Caco-2 (cell line): ENCODE measurements at regions not wholly inside any gene's neighbourhood (a gene's known extent, or its start where the extent isn't known, plus 50 kb on each side); places are given as distances from the start of the nearest gene placed in this dataset.

Experiments
- BruUV-seq: library from RNA; stranded (reverse); fragments of 400-500 nt; replicated peaks from 2 replicates; lab custom pipeline; 2021; lab: Mats Ljungman, UMichigan
- CTCF ChIA-PET: fragments of 300-600 bp; sonication (Branson Sonifier 250); formaldehyde crosslinking; loops from one replicate; lab custom pipeline; 2022; ENCODE audit warnings: antibody characterized with exemption; lab: Charles Lee
- POLR2A ChIA-PET: fragments of 300-600 bp; sonication (Branson Sonifier 250); formaldehyde crosslinking; loops from one replicate; lab custom pipeline; 2022; ENCODE audit warnings: antibody characterized with exemption; lab: Charles Lee
- DNase-seq, 2 experiments: peaks; one replicate each; pipeline versions ENCODE4 v3.0.0 to v3.0.0-alpha.2; 2020 to 2022
- H3K27me3 ChIP-seq: replicated peaks from 2 replicates; pipeline ENCODE4 v1.6.0; 2011; ENCODE audit warnings: low read length; ENCODE audit not compliant: control insufficient read depth, insufficient read depth
- H3K36me3 ChIP-seq: 2 replicates; pipeline ENCODE4 v1.5.1; 2011; ENCODE audit warnings: low read length; ENCODE audit not compliant: control insufficient read depth, insufficient read depth
- H3K4me1 ChIP-seq: fragments of 250-450 bp; sonication (Bioruptor Pico); 2 replicates; pipeline ENCODE4 v1.5.1; 2020; ENCODE audit warnings: mild to moderate bottlenecking
- H3K4me3 ChIP-seq: 2 replicates; pipeline ENCODE4 v1.5.1; 2011; ENCODE audit warnings: low read depth, mild to moderate bottlenecking, control low read depth, low read length
- H3K9me3 ChIP-seq: fragments of 250-450 bp; sonication (Bioruptor Pico); 2 replicates; pipeline ENCODE4 v1.5.1; 2020; ENCODE audit warnings: mild to moderate bottlenecking, moderate library complexity
- H3K27ac Mint-ChIP-seq: one replicate; pipeline ENCODE4 v1.8.0; 2022; ENCODE audit warnings: mixed read lengths; ENCODE audit not compliant: unreplicated experiment
- H3K27me3 Mint-ChIP-seq: one replicate; pipeline ENCODE4 v1.8.0; 2022; ENCODE audit warnings: mixed read lengths; ENCODE audit not compliant: insufficient read depth, unreplicated experiment
- H3K36me3 Mint-ChIP-seq: one replicate; pipeline ENCODE4 v1.8.0; 2022; ENCODE audit warnings: mild to moderate bottlenecking, mixed read lengths; ENCODE audit not compliant: insufficient read depth, unreplicated experiment
- H3K4me1 Mint-ChIP-seq: one replicate; pipeline ENCODE4 v1.8.0; 2022; ENCODE audit warnings: low read depth, mixed read lengths; ENCODE audit not compliant: unreplicated experiment
- H3K4me3 Mint-ChIP-seq: one replicate; pipeline ENCODE4 v1.8.0; 2022; ENCODE audit warnings: mild to moderate bottlenecking, moderate library complexity, mixed read lengths; ENCODE audit not compliant: unreplicated experiment
- H3K9me3 Mint-ChIP-seq: one replicate; pipeline ENCODE4 v1.8.0; 2022; ENCODE audit warnings: mixed read lengths; ENCODE audit not compliant: unreplicated experiment
- intact Hi-C: fragments of 100-400 bp; cut with micrococcal nuclease; formaldehyde crosslinking; loops from one replicate; pipeline ENCODE4 v1.10.0; 2022; ENCODE audit not compliant: unreplicated experiment
- TF ChIP-seq, protein P1 (sequence below), 2 experiments: fragments of 200-600 bp in 1 of 2; IDR thresholded peaks; 1 replicate in 1 of 2; 2 replicates in 1 of 2; pipeline versions ENCODE4 v1.5.1 to v1.8.0; 2011 to 2022; ENCODE audit warnings: antibody characterized with exemption in 1 of 2, control low read depth in 1 of 2, inconsistent platforms in 1 of 2, low read depth in 1 of 2, low read length in 1 of 2, mild to moderate bottlenecking in 1 of 2, moderate library complexity in 1 of 2; ENCODE audit not compliant: insufficient read depth in 1 of 2, severe bottlenecking in 1 of 2, unreplicated experiment in 1 of 2

DNA sequence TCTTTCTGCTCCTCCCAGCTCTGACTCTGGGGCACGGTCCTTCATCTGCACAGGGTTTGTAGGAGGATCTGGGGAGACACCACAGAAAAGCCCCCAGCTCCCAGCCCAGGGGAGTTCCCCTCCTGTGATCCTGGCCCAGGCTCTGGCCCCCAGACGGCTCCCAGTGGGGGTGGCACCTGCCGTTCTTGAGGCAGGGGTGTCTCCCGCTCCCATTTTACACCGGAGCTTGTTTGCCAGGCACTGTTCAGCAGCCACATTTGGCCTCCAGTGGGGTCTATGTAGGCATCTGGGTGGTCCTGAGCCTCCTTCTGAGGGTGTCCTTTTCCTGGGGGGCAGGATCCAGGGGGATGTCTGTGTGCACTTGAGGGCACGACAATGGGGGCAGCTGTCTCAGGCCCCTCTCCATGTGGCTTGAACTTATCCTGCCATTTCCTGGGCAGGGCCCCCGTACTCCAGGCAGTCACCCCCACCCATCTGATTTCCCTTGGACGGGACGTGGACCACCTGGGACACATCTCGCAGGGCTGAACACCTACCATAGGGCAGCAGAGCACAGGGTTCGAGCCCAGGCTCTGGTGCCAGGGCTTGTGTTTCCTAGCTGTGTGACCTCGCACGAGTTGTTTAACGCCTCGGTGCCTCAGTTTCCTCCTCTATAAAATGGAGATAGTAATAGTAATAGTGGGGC lies 275.0 kb upstream of the MVB12B start:
- H3K4me3 ChIP-seq, result no peak overlapping the region
- H3K4me1 ChIP-seq, result no peaks in the 10 kb centered on the region
- H3K4me1 Mint-ChIP-seq, result no peaks in the 10 kb centered on the region
- TF ChIP-seq, protein P1, sequence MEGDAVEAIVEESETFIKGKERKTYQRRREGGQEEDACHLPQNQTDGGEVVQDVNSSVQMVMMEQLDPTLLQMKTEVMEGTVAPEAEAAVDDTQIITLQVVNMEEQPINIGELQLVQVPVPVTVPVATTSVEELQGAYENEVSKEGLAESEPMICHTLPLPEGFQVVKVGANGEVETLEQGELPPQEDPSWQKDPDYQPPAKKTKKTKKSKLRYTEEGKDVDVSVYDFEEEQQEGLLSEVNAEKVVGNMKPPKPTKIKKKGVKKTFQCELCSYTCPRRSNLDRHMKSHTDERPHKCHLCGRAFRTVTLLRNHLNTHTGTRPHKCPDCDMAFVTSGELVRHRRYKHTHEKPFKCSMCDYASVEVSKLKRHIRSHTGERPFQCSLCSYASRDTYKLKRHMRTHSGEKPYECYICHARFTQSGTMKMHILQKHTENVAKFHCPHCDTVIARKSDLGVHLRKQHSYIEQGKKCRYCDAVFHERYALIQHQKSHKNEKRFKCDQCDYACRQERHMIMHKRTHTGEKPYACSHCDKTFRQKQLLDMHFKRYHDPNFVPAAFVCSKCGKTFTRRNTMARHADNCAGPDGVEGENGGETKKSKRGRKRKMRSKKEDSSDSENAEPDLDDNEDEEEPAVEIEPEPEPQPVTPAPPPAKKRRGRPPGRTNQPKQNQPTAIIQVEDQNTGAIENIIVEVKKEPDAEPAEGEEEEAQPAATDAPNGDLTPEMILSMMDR (IDR thresholded peaks at IDR 0.05; ENCODE audit: insufficient read depth in 1 of 2, low read depth in 1 of 2, low read length in 1 of 2, severe bottlenecking in 1 of 2, unreplicated experiment in 1 of 2), result no peak
- H3K27me3 ChIP-seq, result no peaks in the 10 kb centered on the region
- ChIA-PET CTCF (interaction anchor here (0.7 kb wide), 1 partner anchor 151 kb away, joined by 3 read pairs; no protein-coding TSS in a partner anchor), POLR2A (no interaction called here)
- no peaks in the 10 kb centered on the region for H3K9me3 ChIP-seq
- no peaks in the 10 kb centered on the region for H3K9me3 Mint-ChIP-seq
- no peaks in the 10 kb centered on the region for H3K27me3 Mint-ChIP-seq
- BruUV-seq, result no TSS peak
- no peak overlapping the region for H3K4me3 Mint-ChIP-seq
- H3K36me3 ChIP-seq, result no peaks in the 10 kb centered on the region
- no peaks in the 10 kb centered on the region for H3K36me3 Mint-ChIP-seq
- intact Hi-C loops, result no loop called here
- DNase-seq, result no peak
- no peak overlapping the region for H3K27ac Mint-ChIP-seq

DNA sequence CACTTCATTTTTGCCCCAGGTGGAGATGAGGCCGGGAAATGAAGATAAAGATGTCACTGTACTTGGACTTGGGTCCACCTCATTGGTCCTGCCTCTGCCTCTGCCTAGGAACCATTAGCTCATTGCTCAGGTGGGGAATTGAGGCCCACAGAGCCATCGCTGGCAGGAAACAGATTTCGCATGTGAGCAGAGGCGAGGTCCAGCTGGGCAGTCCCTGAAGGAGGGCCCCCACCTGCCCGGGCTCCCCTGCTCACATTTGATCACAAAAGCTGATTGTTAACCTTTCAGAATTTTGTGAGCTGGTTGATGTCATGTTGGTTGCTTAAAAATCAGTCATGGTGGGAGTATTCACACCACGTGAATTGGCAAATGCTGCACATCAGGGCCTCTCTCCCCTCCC lies 273.8 kb upstream of the MVB12B start:
- Mint-ChIP-seq H3K27ac (no peak overlapping the region), H3K4me1 (no peaks in the 10 kb centered on the region), H3K4me3 (no peak overlapping the region), H3K9me3 (no peaks in the 10 kb centered on the region), H3K36me3 (no peaks in the 10 kb centered on the region), H3K27me3 (peaks cover 2% of the 10 kb centered on the region)
- intact Hi-C loops, result no loop called here
- TF ChIP-seq, protein P1 (IDR thresholded peaks at IDR 0.05; ENCODE audit: insufficient read depth in 1 of 2, low read depth in 1 of 2, low read length in 1 of 2, severe bottlenecking in 1 of 2, unreplicated experiment in 1 of 2), result no peak
- no peak for DNase-seq
- H3K4me1 ChIP-seq, result no peaks in the 10 kb centered on the region
- no peaks in the 10 kb centered on the region for H3K9me3 ChIP-seq
- H3K27me3 ChIP-seq, result no peaks in the 10 kb centered on the region
- no peak overlapping the region for H3K4me3 ChIP-seq
- ChIA-PET CTCF (no interaction called here), POLR2A (no interaction called here)
- BruUV-seq, result no TSS peak
- no peaks in the 10 kb centered on the region for H3K36me3 ChIP-seq

- Mint-ChIP-seq H3K36me3 (no peaks in the 10 kb centered on the region), H3K4me1 (no peaks in the 10 kb centered on the region), H3K9me3 (no peaks in the 10 kb centered on the region), H3K27ac (no peak overlapping the region), H3K27me3 (peaks cover 5% of the 10 kb centered on the region), H3K4me3 (no peak overlapping the region)
- Histone ChIP-seq H3K9me3 (no peaks in the 10 kb centered on the region), H3K36me3 (no peaks in the 10 kb centered on the region), H3K27me3 (no peaks in the 10 kb centered on the region), H3K4me1 (no peaks in the 10 kb centered on the region), H3K4me3 (no peak overlapping the region)
- intact Hi-C loops, result loop anchor here (2.0 kb wide), 1 partner anchor 175 kb away; no protein-coding TSS in a partner anchor
- ChIA-PET CTCF (no interaction called here), POLR2A (no interaction called here)
- TF ChIP-seq, protein P1 (IDR thresholded peaks at IDR 0.05; ENCODE audit: insufficient read depth in 1 of 2, low read depth in 1 of 2, low read length in 1 of 2, severe bottlenecking in 1 of 2, unreplicated experiment in 1 of 2), result no peak
- no TSS peak for BruUV-seq
- DNase-seq, result no peak
These were observed 272.7 kb upstream of the MVB12B start for GRCh38 chr9:126053913-126054312.
